ENCODE measurements at regions not wholly inside any gene's neighbourhood (a gene's known extent, or its start where the extent isn't known, plus 50 kb on each side); places are given as distances from the start of the nearest gene placed in this dataset.

DNA sequence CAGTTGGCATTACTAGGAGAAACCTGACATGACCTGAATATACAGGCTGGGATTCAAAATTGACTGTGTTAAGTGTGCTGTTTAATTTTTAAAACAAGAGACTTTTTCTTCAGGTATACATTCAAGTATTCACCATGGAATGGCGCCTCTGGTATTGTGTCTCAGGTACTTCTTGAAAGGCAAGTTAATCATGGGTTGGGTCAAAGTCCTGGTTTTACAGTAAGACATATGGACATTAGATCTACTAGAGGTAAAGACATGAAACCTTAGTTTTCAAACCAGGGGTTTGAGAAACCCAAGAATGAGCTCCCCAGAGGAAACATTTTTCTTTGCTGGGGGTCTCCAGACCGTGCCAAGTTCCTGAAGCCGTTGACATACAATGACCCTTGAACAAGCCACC lies 232.4 kb downstream of the SAMD5 start:
- intact Hi-C loops (cut with DNase I), result no loop called here
- DNase-seq (no peak), ATAC-seq (no peak)
- Histone ChIP-seq H3K4me1 (no peaks in the 10 kb centered on the region), H3K27ac (no peak overlapping the region), H3K36me3 (ENCODE audit: insufficient read depth in 1 of 2, low read depth in 1 of 2) (no peaks in the 10 kb centered on the region), H3K4me3 (no peak overlapping the region), H3K9me3 (no peaks in the 10 kb centered on the region), H3K27me3 (ENCODE audit: insufficient read depth in 3 of 3, low read length in 2 of 3) (no peaks in the 10 kb centered on the region)
- 51 to 70% (median 58%) methylated on average over 3 of the region's 3 CpGs for WGBS, 3 donors
- no peak for TF ChIP-seq CTCF (IDR thresholded peaks at IDR 0.05)

GRCh38 chr6:147741389-147741788 lies 232.9 kb downstream of the SAMD5 start:
- 79 to 86% (median 82%) methylated on average over 9 of the region's 9 CpGs for WGBS, 3 donors
- Histone ChIP-seq H3K36me3 (ENCODE audit: insufficient read depth in 1 of 2, low read depth in 1 of 2) (no peaks in the 10 kb centered on the region), H3K27me3 (ENCODE audit: insufficient read depth in 3 of 3, low read length in 2 of 3) (no peaks in the 10 kb centered on the region), H3K27ac (no peak overlapping the region), H3K4me3 (no peak overlapping the region), H3K9me3 (no peaks in the 10 kb centered on the region), H3K4me1 (no peaks in the 10 kb centered on the region)
- DNase-seq (no peak), ATAC-seq (no peak)
- TF ChIP-seq CTCF (IDR thresholded peaks at IDR 0.05), result no peak
- intact Hi-C loops (cut with DNase I), result no loop called here

DNA sequence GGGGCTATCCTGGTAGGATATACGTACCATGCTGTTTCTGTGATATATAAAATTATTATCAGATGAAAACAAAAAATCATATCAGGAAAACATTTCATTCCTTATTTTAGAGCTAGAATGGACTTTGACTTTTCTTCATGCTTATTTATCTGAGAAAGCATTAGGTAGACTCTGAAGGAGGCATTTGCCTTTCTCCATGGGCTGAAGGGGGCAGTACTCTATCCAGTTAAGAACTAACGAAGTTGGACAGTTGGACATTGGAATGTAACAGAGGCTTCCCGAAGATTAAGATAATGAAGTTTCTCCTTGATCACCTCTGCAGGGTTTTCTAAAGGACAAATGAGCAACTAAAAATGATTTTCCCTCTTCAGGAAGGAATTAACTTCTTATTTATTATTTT lies 233.9 kb downstream of the SAMD5 start:
- Histone ChIP-seq H3K4me3 (no peak overlapping the region), H3K4me1 (no peaks in the 10 kb centered on the region), H3K36me3 (ENCODE audit: insufficient read depth in 1 of 2, low read depth in 1 of 2) (no peaks in the 10 kb centered on the region), H3K27ac (no peak overlapping the region), H3K9me3 (no peaks in the 10 kb centered on the region), H3K27me3 (ENCODE audit: insufficient read depth in 3 of 3, low read length in 2 of 3) (no peaks in the 10 kb centered on the region)
- no peak for TF ChIP-seq CTCF (IDR thresholded peaks at IDR 0.05)
- no peak for DNase-seq
- intact Hi-C loops (cut with DNase I), result no loop called here
- no peak for ATAC-seq
- 91 to 96% (median 93%) methylated on average over 3 of the region's 3 CpGs for WGBS, 3 donors

GRCh38 chr6:147744012-147744411 lies 235.5 kb downstream of the SAMD5 start:
- no peak overlapping the region for H3K27ac ChIP-seq
- ATAC-seq, result no peak
- H3K4me3 ChIP-seq, result no peak overlapping the region
- WGBS, 3 donors, result 91 to 93% (median 91%) methylated on average over 1 of the region's 1 CpG
- H3K4me1 ChIP-seq, result no peaks in the 10 kb centered on the region
- DNase-seq, result no peak
- intact Hi-C loops (cut with DNase I), result no loop called here
- no peaks in the 10 kb centered on the region for H3K36me3 ChIP-seq (ENCODE audit: insufficient read depth in 1 of 2, low read depth in 1 of 2)
- no peak for TF ChIP-seq CTCF (IDR thresholded peaks at IDR 0.05)
- H3K27me3 ChIP-seq (ENCODE audit: insufficient read depth in 3 of 3, low read length in 2 of 3), result no peaks in the 10 kb centered on the region
- H3K9me3 ChIP-seq, result no peaks in the 10 kb centered on the region

GRCh38 chr6:147749331-147749730 lies 240.8 kb downstream of the SAMD5 start:
- Histone ChIP-seq H3K4me1 (no peaks in the 10 kb centered on the region), H3K27ac (no peak overlapping the region), H3K27me3 (ENCODE audit: insufficient read depth in 3 of 3, low read length in 2 of 3) (no peaks in the 10 kb centered on the region), H3K4me3 (no peak overlapping the region), H3K36me3 (ENCODE audit: insufficient read depth in 1 of 2, low read depth in 1 of 2) (no peaks in the 10 kb centered on the region), H3K9me3 (no peaks in the 10 kb centered on the region)
- 84 to 89% (median 87%) methylated on average over 5 of the region's 5 CpGs for WGBS, 3 donors
- intact Hi-C loops (cut with DNase I), result no loop called here
- DNase-seq, result no peak
- no peak for ATAC-seq
- no peak for TF ChIP-seq CTCF (IDR thresholded peaks at IDR 0.05)
